WERI-Rb-1 (cell line): ENCODE measurements at regions not wholly inside any gene's neighbourhood (a gene's known extent, or its start where the extent isn't known, plus 50 kb on each side); places are given as distances from the start of the nearest gene placed in this dataset.

ENCODE experiments used
- DNase-seq: peaks from one replicate; pipeline ENCODE4 v3.0.0-alpha.2; 2020
- H3K27ac ChIP-seq: fragments of 250-450 bp; sonication (Bioruptor Pico); 2 replicates; pipeline ENCODE4 v1.5.1; 2020; ENCODE audit warnings: mild to moderate bottlenecking, moderate library complexity
- H3K27me3 ChIP-seq: fragments of 250-450 bp; sonication (Bioruptor Pico); 2 replicates; pipeline ENCODE4 v1.5.1; 2021; ENCODE audit warnings: mild to moderate bottlenecking, low read depth, moderate library complexity; ENCODE audit not compliant: insufficient read depth, severe bottlenecking
- H3K36me3 ChIP-seq: fragments of 250-450 bp; sonication (Bioruptor Pico); 2 replicates; pipeline ENCODE4 v1.5.1; 2020; ENCODE audit warnings: mild to moderate bottlenecking, moderate library complexity
- H3K4me3 ChIP-seq: 2 replicates; pipeline ENCODE4 v1.5.1; 2011; ENCODE audit warnings: low read depth, mild to moderate bottlenecking, control low read depth, low read length
- H3K9me3 ChIP-seq: fragments of 250-450 bp; sonication (Bioruptor Pico); 2 replicates; pipeline ENCODE4 v1.5.1; 2021; ENCODE audit warnings: mild to moderate bottlenecking, moderate library complexity; ENCODE audit not compliant: severe bottlenecking
- CTCF ChIP-seq: IDR thresholded peaks from 2 replicates; pipeline ENCODE4 v1.5.1; 2011; ENCODE audit warnings: low read depth, mild to moderate bottlenecking, control low read depth, inconsistent platforms, low read length

GRCh38 chr1:60716472-60716871 is 365.9 kb upstream of the NFIA start:
- Histone ChIP-seq H3K27me3 (no peaks in the 10 kb centered on the region), H3K27ac (no peak overlapping the region), H3K4me3 (no peak overlapping the region), H3K9me3 (no peaks in the 10 kb centered on the region), H3K36me3 (no peaks in the 10 kb centered on the region)
- DNase-seq: no peak
- TF ChIP-seq CTCF: no peak

DNA sequence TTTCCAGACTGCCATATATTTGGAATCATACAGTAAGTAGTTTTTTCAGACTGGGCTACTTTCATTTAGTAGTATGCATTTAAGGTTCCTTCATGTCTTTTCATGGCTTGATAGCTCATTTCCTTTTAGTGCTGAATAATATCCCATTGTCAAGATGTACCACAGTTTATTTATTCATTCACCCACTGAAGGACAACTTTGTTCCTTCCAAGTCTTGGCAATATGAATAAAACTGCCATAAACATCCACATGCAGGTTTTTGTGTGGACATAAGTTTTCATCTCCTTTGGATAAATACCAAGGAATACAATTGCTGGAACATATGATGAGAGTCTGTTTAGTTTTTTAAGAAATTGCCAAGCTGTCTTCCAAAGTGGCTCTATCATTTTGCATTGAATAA is 366.4 kb upstream of the NFIA start:
- DNase-seq: no peak
- H3K9me3 ChIP-seq: no peaks in the 10 kb centered on the region
- TF ChIP-seq CTCF: no peak
- no peak overlapping the region for H3K27ac ChIP-seq
- no peaks in the 10 kb centered on the region for H3K27me3 ChIP-seq
- H3K36me3 ChIP-seq: no peaks in the 10 kb centered on the region
- no peak overlapping the region for H3K4me3 ChIP-seq

DNA sequence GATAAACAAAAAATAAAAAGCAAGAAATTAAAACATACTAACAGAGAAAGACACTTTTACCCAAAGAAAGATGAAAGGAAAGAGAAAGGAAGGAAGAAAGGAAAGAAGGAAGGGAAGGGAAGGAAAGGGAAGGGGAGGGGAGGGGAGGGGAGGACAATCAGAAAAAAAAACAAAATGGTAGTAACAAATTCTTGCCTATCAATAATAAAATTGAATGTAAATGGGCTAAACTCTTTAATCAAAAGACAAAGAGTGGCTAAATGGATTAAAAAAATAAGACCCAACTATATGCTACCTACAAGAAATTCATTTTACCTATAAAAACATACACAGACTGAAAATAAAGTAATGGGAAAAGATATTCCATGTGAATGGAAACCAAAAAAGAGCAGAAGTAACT is 372.9 kb upstream of the NFIA start:
- no peaks in the 10 kb centered on the region for H3K9me3 ChIP-seq
- no peaks in the 10 kb centered on the region for H3K27me3 ChIP-seq
- H3K27ac ChIP-seq: no peak overlapping the region
- no peak overlapping the region for H3K4me3 ChIP-seq
- no peaks in the 10 kb centered on the region for H3K36me3 ChIP-seq
- TF ChIP-seq CTCF: no peak
- no peak for DNase-seq

GRCh38 chr1:60705026-60705425 is 377.3 kb upstream of the NFIA start:
- Histone ChIP-seq H3K36me3 (no peaks in the 10 kb centered on the region), H3K4me3 (no peak overlapping the region), H3K9me3 (no peaks in the 10 kb centered on the region), H3K27me3 (no peaks in the 10 kb centered on the region), H3K27ac (no peak overlapping the region)
- DNase-seq: no peak
- TF ChIP-seq CTCF: no peak

GRCh38 chr1:60703155-60703554 is 379.2 kb upstream of the NFIA start:
- no peaks in the 10 kb centered on the region for H3K36me3 ChIP-seq
- no peak overlapping the region for H3K27ac ChIP-seq
- no peaks in the 10 kb centered on the region for H3K9me3 ChIP-seq
- no peak overlapping the region for H3K4me3 ChIP-seq
- no peak for DNase-seq
- no peaks in the 10 kb centered on the region for H3K27me3 ChIP-seq
- TF ChIP-seq CTCF: no peak

- no peaks in the 10 kb centered on the region for H3K9me3 ChIP-seq
- no peak for DNase-seq
- no peaks in the 10 kb centered on the region for H3K27me3 ChIP-seq
- no peak for TF ChIP-seq CTCF
- no peak overlapping the region for H3K4me3 ChIP-seq
- no peaks in the 10 kb centered on the region for H3K36me3 ChIP-seq
- no peak overlapping the region for H3K27ac ChIP-seq
Observed at GRCh38 chr1:60699325-60699724, 383.0 kb upstream of the NFIA start.
